GM18519 (cell line): ENCODE measurements at regions not wholly inside any gene's neighbourhood (a gene's known extent, or its start where the extent isn't known, plus 50 kb on each side); places are given as distances from the start of the nearest gene placed in this dataset.
"Not testable (repeated sequence)": the region's sequence is repeated elsewhere in the genome, so short reads cannot be mapped to it uniquely, and the experiment has no call there.

ENCODE experiments used
- ATAC-seq: cut with Tn5 transposase; IDR thresholded peaks from one replicate; pipeline ENCODE4 v1.9.1; 2021; ENCODE audit warnings: mild to moderate bottlenecking, moderate library complexity; ENCODE audit not compliant: unreplicated experiment, low FRiP score

DNA sequence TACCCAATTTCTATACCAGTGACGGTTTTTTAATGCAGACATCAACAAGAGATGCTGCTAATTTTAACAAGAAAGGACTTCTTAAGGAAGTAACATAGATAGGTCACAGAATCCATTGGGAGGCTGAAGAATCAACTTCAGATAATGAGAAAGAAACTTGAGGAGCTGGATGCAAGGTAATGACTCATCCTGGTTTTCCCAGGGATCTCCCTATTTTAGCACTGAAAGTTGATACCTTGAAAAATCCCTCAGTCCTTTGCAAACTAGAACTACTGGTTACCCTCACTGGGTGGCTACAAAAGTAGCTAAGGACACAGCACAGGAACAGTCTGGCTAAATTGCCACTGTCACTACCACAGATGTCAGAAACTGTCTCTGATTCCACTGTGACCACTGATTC, 561.9 kb downstream of the FLRT2 start:
- ATAC-seq, result no peak

DNA sequence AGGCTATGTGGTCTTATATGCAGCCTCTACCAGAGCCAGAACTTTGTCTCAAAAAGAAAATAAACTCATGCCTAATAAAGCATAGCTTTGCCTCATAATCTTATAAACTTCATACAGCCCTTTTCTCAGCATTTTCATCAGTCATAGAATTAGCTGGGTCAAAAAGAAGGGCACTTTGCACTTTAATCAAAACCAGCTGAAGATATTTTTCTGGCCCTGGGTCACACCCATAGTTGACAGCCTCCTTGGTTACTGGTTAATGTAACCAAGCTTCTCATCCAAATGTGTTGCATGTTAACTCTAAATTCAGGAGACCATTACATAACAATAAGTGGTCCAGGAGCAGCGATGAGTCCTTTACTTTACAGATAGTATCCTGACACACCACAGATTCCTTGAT, 558.2 kb downstream of the FLRT2 start:
- ATAC-seq, result no peak

DNA sequence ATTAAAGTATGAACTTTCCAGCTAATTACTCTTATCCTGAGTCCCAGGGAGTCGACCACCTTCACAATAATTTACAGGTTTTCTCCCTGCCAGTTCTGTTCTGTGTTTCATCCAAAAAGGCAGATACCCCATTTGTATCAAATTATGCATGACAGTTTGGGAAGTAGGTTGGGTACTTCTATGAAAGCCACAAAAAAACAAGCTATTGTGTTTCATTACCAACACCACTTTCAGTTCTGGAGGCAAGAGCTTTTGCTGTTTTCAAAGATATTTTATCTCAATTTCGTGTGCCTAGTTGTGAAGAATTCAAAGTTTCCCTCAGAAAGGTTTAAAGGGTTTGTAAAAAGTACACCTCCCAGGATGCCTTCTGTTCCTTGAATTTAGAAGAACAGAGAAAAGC, 557.4 kb downstream of the FLRT2 start:
- no peak for ATAC-seq

DNA sequence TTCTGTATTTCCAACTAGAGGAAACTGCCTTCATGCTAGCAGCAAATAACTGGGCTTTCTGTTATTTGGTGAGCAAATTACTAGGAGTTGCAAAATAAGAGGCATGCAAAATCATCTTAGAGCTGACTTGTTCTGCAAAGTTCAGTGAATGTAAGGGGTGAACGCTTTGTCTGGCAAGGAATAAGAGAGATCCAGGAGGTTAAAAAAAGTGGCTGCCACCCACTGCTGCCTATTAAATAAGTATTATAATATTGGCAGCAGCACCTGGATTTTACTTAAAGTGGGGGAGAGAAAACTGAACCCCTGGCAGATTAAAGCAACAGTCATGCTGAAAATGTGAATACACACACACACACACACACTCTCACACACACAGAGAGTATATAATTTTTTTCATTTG, 557.0 kb downstream of the FLRT2 start:
- no peak for ATAC-seq

DNA sequence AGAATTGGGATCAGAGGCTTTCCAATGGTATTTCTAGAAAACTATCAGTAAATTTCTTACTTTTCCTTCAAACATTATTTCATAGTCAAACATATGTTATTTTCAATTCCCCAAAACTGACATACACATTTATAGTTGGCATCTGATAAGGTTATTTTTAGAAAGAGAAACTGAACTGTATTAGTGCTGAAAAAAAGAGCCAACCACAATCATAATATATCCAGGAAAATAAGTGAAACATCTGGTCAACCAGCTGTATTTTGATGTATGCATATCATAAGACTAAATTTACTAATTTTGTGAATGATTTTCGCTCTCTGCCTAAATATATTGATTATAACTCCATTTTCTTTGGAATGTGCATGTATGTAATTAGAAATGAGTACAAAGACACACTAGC, 554.2 kb downstream of the FLRT2 start:
- ATAC-seq, result no peak

DNA sequence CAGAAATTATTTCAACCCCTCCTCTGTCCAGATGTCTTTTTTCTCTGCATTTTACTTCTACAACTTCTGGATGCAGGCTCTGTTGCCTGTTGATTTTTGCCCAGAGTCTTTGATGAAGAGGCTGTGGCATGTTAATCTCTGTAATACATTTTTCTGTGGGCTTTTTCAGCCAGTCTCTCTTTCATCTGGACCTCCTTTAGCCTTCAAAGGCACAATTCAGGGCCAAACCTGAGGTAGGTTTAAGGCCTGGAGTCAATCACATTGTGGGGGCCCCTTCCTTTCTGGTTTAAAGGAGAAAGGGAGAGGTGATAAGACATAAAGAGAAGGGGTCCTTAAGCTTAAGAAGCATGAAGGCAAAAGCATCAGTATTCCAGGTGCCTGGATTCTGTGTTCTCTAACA, 553.7 kb downstream of the FLRT2 start:
- no peak for ATAC-seq

DNA sequence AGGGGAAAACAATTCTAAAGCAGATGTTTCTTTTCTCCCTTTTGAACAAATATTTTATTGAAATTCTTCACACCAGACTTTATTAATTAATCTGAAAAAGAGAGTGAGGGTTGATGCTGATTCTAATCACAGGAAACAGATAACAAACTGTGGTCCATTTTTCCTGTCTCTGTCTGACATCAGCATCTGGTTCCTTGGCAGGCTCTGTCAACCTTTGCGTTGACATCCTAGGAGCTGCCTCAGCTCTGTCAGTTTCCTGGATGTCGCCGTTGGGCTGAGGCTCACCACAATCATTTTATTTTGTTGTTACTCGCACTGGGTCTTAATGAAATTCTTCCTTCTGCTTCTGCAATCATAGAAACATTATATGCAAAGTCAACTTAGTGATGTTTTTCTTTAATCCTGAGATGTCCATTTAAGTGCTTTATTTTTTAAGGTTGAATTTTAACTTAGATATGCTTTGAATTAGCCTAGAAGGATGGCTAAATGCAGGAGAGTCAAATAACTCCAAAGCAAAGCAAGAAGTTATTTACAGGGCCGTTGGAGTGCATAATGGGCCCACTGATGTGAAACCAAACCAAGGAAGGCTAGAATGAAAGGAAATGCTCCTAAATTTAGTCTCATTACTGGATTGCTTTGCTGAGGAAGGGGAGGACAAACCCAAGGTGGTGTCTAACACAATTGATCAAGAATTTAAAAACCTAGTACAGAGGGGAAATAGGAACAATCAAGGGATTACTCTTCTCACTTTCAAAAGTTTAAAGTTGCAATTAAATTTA, 542.4 kb downstream of the FLRT2 start:
- no peak for ATAC-seq

DNA sequence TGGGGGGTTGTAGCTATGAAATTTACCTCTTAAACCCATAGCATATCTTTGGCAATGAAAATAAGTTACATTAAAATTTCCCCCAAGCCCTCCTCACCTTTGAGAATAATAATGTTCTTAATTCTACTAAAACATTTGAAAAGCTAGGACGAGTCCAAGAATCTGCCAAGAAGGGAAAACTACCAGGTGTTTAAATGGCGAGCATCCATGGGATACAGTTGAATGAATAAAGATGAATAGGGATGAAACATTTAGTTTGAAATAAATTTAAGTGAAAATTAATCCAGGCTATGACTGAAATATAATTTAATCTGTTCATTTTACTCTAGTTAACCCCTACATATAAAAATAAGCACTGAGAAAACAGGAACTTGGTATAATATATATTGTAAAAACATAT, 536.7 kb downstream of the FLRT2 start:
- no peak for ATAC-seq

DNA sequence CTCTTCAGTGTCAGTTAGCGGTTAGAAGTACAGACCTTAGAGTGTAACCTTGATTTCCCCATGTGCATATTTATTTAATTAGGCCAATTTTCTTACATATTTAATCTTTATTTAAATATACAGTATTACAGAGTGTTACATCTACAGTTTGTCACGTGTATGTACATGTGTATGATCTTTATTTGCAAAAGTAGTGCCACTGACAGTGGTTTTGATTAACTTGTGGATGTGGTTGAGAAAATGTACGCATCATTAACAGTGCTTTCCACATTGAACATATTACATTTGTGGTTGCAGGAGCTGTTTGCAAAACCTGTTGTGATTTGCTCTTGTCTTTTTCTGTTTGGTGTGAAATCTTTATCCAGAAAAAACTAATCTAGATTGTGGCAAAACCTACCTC, 535.5 kb downstream of the FLRT2 start:
- ATAC-seq, result no peak

DNA sequence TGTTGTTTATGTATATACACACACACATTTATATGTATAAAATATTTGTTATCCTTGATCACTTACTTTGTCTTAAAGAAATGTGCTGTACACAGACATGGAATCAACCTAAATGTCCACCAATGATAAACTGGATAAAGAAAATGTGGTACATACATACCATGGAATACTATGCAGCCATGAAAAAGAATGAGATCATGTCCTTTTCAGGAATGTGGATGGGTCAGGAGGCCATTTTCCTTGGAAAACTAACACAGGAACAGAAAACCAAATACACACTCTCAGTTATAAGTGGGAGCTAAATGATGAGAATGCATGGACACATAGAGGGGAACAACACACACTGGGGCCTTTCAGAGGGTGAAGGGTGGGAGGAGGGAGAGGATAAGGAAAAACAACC, 534.7 kb downstream of the FLRT2 start:
- not testable (repeated sequence) for ATAC-seq

DNA sequence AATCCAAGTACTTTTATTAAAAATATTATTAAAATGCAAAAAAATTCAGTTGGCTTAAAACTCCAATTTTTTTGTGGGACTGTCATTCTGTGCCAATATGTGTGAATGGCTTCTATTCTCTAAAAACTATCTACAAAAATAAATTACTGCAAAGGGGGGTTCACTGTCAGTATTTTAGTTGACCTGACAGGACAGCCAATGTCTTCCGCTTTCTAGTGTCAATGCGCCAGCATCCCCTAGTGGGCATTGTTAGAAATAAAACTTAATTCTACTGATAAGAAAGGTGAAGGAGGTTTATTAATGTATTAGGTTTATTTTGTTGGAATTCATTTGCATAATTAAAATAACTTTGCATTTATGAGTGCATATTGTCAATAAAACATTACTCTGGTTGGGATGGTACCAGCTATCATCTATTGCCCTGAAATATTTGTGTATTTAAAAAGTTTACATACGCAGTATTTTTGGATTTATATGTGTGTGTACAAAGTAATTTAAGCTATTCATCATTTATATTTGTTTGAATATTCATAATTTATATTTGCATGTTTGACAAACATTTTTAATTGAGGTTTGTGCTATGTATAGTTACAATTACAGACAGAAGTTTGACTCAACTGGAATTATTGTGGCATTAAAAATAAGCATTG, 527.2 kb downstream of the FLRT2 start:
- no peak for ATAC-seq

DNA sequence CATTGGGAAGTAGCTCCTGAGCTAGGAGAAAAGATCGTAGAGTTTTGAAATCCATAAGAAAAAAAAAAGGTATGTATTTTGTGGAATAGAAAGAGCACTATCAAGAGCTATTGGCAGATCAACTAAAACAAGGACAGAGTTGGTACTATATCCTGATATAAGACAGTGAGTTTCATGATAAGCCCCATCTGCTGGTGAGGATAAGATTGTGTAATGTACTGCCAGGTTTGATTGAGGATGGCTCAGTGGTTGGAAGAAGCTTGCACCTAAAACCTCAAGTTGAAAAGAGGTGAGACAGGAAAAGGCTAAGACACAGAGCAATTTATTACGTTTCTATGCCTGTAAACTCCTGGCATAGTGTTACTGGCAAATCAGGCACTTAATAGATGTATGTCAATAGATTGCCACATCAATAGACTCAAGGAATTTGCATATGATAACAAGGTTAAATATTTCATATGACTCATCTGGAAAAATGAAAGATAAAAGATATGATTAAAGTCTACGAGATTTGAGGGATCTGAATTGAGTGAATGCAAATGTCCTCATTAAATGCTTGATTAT, 525.6 kb downstream of the FLRT2 start:
- ATAC-seq, result no peak

DNA sequence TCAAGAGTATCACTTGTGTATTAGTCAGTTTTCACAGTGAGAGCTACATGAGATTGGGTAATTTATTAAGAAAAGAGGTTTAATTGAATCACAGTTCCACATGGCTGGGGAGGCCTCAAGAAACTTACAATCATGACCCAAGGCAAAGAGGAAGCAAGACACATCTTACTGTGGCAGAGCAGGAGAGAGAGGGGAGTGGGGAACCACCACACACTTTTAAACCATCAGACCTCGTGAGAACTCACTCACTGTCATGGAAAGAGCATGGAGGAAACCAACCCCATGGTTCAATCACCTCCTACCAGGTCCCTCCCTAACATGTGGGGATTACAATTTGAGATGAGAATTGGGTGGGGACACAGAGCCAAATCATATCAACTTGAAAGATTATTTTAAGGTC, 522.9 kb downstream of the FLRT2 start:
- ATAC-seq, result no peak

DNA sequence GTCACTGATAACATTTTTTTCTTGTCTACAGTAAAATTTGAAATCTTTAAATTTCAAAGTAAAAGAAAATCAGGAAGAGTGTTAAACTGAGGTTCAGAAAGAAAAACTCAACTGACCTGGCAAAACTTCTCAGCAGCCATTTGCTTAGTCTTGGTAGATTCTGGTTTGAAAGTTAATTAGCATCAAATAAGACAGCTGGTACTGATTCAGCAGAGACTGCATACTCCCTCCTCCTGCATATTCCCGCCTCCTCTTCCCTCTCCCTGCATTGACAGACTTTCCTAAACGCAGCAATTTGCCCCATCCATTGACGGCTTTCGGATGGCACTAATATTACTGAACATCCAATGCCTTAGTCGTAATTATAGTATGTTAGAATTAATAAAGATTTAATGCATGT, 520.8 kb downstream of the FLRT2 start:
- no peak for ATAC-seq

DNA sequence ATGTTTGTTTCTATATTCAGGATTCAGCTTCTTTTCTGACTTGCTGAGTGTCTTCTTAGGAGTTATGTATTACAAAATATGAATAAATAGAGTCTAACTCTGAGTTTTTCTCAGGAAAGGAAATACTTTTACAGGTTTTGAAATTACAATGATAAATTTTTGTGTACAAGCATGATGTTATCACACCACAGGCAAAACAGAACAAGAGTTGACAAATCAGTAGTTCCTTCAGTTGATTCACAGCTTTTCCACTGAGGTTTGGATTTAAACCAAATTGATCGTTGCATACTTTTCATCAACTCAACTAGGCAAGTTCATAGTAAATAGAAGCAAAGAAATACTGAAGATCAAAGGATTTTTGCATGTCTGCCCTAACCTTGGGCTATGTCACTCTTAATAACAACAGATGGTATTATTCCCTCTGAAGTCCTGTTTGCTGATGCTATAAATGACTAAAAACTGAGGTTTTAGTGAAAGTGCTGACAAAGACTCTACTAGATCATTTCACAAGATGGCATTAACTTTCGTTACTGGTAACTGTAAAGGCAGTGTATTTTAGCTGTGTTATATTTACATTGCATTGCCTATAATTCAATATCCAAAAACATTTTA, 520.2 kb downstream of the FLRT2 start:
- ATAC-seq, result no peak

DNA sequence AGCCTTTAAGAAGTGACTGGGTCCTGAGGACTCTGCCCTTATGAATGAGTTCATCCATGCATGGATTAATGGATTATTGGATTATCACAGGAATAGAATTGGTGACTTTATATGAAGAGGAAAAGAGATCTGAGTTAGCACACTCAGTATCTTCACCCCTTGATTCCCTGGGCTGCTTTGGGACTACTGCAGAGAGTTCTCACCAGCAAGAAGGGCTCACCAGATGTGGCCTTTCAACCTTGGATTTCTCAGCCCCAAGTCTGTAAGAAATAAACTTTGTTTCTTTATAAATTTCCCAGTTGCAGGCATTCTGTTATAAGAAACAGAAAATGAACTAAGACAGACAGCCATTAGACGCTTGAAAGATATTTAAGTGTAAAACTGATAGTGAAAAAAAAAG, 509.2 kb downstream of the FLRT2 start:
- no peak for ATAC-seq

DNA sequence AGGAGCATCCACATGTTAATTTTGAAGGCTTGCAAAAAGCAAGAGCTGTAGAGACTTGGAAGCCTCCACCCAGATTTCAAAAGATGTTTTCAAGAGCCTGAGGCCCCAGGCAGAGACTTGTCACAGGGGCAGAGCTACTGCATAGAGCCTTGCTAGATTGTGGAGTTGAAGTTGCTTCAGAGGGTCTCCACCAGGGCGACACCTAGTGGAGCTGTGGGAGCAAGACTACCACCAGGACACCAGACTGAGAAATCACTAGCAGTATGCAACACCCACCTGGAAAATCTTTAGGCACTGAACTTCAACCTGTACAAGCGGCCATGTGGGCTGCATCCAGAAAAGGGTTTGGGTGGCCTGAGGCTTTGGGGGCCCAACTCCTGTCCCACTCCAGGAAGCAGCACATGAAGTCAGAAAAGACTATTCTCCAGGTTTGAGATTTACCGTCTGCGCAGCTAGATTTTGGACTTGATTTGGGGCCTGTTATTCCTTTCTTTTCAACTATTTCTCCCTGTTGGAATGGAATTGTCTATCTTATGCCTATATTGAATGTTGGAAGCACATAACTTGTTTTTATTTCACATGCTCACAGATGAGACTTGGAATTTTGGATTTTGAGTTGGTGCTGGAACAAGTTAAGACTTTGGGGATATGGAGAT, 508.6 kb downstream of the FLRT2 start:
- ATAC-seq, result peak; percentile 89

DNA sequence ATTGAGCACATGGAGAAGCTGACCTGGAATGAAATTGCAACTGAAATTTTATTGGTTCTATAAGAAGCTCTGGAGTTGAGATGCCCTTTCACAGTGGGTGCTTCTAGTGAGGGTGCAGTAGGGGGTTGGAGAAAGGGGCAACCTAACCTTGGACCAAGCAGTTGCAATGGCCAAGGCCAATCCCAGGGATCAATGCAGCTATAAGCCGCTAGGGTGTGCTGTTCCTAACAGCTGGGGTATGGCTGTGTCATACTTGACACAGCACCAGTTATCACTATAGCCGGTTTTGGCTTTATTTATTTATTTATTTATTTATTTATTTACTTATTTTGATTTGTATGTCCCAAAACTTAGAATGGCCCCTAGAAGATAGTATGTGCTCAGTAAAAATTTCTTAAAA, 505.9 kb downstream of the FLRT2 start:
- peak; percentile 92 for ATAC-seq

DNA sequence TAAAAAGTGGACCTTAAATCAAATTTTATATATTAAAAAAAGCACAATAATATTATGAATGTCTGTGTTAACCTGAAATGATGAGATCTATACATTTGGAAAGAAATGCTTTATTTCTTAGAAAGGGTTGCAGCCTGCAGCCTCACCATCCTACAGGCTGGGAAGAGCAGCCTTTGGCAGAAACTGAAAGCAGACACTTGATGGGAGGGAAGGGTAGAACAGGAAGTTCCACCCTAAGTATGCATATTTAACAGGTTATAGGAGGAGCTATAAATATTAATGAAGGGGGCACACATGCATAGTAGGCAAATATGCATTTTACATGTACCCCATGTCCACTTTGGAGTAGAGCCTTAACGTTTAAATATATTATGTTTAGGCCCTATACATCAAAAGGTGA, 498.0 kb downstream of the FLRT2 start:
- ATAC-seq, result no peak

DNA sequence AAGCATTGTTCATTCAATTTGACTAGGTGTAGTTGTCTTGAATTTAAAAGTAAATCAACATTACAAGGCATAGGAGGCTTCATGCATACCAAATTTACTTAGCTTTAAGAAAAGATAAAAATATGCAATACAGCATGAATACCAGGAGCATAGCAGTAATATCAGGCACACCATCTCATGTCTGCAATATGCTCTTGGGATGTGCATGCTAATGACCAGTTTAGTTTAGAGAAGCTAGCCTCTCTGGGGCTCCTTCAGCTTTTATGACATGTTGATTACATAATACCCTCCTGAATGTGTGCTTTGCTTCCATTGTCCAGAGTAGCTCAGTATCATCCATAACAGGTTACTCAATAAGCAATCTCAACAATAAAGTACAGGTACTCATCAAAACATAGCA, 497.2 kb downstream of the FLRT2 start:
- ATAC-seq, result no peak

DNA sequence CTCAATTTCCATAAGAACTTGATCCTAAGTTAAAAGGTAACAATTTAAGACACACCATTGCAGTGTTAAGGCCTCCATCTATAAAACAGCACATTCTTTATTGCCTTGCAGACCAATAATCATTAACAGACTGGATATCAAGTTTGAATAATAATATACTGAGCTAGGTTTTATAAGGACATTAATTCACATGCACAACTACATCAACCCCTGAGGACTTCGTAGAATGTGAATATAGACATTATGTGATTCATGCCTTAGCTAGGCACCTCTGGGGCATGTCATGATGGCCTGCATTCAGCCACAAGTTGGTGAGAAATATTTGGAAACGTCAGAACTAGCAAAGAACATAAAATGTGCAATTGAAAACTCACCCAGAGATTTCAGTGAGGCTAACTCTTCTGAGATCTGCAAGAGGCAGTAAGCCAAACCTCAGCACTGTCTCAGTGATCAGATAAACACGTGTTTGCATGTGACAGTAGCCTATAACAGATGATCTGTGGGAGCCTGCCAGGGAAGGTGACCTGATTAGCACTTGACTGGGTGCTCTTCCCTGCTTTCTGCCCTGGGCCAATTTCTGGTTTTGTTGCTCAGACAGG, 492.2 kb downstream of the FLRT2 start:
- ATAC-seq, result no peak
